GM12875 (cell line): ENCODE measurements at regions not wholly inside any gene's neighbourhood (a gene's known extent, or its start where the extent isn't known, plus 50 kb on each side); places are given as distances from the start of the nearest gene placed in this dataset.

Experiments
- H3K4me3 ChIP-seq: one replicate; pipeline ENCODE4 v1.5.1; 2011; ENCODE audit warnings: low read depth, low read length, control low read depth
- TF ChIP-seq, protein P1 (sequence below): IDR thresholded peaks from 2 replicates; pipeline ENCODE4 v1.5.1; 2011; ENCODE audit warnings: low read depth, mild to moderate bottlenecking, control low read depth, inconsistent platforms, low read length, moderate library complexity, borderline replicate concordance; ENCODE audit not compliant: insufficient read depth

DNA sequence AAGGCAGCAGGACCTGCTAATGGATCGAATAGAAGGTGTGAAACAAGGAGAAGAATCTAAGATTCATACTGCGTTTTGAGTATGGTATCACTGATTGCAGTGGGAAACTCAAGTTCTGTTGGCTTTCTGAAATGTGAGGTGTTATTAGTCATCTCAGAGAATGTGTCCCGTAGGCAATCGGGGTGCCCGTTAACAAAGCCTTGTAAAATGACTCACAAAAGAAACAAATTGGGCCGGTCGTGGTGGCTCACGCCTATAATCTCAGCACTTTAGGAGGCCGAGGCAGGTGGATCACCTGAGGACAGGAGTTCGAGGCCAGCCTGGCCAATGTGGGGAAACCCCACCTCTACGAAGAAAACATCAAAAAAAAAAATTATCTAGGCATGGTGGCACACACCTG lies 118.2 kb upstream of the C7orf33 start:
- no peak overlapping the region for H3K4me3 ChIP-seq
- TF ChIP-seq, protein P1, sequence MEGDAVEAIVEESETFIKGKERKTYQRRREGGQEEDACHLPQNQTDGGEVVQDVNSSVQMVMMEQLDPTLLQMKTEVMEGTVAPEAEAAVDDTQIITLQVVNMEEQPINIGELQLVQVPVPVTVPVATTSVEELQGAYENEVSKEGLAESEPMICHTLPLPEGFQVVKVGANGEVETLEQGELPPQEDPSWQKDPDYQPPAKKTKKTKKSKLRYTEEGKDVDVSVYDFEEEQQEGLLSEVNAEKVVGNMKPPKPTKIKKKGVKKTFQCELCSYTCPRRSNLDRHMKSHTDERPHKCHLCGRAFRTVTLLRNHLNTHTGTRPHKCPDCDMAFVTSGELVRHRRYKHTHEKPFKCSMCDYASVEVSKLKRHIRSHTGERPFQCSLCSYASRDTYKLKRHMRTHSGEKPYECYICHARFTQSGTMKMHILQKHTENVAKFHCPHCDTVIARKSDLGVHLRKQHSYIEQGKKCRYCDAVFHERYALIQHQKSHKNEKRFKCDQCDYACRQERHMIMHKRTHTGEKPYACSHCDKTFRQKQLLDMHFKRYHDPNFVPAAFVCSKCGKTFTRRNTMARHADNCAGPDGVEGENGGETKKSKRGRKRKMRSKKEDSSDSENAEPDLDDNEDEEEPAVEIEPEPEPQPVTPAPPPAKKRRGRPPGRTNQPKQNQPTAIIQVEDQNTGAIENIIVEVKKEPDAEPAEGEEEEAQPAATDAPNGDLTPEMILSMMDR: no peak

DNA sequence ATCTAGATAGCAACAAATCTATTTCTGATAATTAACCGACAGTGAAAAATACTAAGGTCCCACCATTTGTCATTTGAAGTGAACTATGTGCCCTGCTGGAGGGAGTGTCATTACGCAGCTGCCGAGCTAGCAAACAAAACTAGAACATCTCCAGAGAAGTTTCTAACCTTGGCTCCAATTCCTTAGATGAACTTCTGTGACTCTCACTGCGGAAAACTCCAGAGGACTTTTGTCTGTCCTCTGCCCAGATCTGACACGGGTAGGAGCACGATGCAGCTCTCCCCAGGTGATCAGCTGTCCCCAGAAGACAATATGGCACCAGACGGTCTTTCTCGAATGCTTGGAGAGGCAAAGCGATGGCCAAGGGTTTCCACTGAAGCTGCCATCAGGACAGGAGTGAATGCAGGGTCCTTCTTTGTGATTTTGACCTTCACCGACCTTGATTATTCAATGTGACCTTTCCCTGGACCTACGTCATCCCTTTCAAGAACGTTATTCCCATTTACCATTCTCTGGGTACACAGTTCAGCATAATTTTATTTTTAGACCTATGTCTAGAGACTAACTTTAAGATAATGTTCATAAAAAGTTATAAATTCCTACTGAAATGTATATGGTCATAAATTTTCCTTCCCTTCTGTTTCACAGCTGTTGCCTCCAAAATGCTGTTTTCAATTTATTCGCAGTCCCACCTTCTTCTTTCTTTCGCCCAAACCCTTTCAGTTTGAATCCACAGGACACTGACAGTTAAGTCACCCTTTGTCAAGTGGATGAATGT lies 116.7 kb upstream of the C7orf33 start:
- H3K4me3 ChIP-seq: no peak overlapping the region
- TF ChIP-seq, protein P1: no peak

DNA sequence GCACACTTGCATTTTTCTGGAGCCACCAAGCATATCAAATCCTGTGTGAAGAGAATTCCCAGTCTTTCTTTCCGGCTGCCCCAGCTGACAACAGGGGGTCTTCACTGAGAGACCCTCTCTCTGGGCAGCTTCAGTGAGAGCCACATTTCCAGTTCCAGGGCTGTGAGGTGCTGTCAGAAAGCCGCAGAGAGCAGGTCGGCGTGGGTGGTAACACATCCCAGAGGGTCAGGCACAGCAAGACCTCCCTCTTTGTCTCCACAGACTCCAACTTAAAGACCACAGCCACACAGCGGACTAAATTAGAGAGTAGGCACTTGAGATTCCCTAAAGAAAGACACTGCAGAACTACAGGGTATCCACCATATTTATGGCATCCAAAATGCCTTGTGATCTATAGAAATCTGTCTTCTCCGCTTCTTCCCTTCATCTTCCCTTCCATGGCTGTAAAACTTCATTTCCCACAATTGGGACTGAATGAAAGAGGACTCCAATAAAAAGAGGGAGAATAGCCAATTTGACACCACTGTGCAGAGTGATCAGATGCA lies 116.0 kb upstream of the C7orf33 start:
- no peak overlapping the region for H3K4me3 ChIP-seq
- TF ChIP-seq, protein P1: no peak

DNA sequence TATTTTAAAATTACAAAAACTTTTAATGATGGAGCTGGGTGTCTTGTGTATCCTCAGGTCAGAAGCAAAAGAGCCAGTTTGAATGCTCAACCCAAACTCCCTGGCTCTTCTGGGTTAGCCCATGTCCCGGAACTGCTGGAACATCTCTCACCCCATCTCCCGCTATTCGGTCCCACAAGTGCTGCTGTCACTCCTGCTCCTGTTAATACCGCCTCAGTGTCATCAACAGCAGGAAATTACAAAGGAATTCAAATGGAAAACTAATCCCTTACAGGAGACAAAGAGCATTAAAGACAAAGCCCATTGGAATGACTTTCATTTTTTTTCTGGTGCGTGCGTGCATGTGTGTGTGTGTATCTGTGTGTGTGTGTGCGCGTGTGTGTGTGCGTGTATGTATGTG lies 112.0 kb upstream of the C7orf33 start:
- TF ChIP-seq, protein P1: no peak
- no peak overlapping the region for H3K4me3 ChIP-seq

DNA sequence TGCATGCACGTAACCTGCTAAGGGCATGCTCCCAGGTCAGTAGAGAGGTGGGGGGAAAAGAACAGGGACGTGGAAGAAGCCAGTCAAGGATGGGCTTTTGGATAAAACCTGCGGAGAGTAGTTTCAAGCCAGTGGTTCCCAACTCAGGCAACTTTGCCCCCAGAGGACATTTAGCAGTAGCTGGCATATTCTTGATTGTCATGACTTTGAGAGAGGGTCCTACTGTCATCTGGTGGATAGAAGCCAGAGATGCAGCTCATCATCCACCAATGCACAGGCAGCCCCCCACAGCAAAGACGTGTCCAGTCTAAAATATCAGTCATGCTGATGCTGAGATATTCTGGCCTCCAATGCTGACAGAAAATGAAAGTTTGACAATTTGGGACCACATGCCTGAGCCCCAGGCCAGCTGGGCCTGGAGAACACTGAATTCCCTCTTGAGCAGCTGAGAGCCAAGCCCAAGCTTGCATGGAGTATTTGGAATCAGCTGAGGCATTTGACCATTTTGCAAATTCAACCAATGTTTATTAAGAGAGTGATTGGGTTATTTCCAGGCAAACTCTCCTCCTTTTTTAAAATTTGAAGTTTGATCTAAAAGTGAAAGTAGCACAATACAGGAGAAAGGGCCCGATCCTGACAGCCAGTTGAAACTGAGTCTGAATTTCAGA lies 110.0 kb upstream of the C7orf33 start:
- no peak overlapping the region for H3K4me3 ChIP-seq
- TF ChIP-seq, protein P1: no peak

DNA sequence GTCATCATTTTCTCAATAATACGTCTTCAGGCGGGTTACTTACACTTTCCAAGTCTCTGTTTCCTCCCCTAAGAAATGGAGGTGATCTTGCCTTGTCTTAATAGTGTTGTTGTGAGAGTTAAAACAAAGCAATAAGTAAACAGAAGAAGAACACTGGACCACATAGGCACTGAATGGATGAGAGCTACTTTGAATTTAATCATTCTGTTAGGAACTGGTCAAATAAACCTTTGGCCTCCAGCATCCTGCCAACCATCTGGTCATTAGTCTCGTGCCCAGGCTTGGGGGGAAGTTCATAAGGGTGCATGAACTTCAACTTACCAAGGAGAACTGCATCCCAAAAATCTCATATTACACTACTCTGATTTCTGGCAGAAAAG lies 109.4 kb upstream of the C7orf33 start:
- no peak overlapping the region for H3K4me3 ChIP-seq
- TF ChIP-seq, protein P1: no peak

DNA sequence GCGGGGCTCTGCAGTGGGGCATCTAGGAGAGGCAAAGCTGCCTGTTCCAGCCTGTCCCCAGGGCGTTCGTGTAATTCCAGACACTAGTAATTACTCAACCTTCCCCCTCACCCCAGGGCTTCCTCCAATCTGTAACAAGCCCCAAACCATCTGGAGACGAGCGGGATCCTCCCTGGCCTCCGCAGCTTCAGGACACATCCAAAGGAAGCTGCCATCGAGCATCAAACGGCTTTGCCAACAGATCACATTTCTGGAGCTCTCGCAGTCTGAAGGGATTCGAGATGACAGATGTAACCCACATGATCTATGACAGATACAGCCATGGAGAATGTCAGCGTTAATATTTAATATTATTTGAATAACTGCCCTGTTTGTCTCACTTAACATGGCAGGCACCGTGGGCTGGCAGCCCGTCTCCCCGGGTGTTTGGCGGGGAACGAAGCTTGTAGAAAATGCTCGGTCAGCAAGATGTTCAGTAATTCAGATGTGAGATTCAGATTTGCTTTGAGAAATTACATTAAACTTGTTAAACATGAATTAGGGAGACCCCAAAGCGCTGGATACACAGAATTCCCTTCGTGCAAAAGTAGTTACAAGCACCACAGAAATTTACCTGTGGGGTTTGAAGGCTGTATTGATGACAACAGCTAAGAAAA lies 108.5 kb upstream of the C7orf33 start:
- no peak overlapping the region for H3K4me3 ChIP-seq

More for the DNA sequence above, 108.5 kb upstream of the C7orf33 start:
- TF ChIP-seq, protein P1: no peak
